ENCODE measurements at regions not wholly inside any gene's neighbourhood (a gene's known extent, or its start where the extent isn't known, plus 50 kb on each side); places are given as distances from the start of the nearest gene placed in this dataset.
A peak's percentile ranks its signal among the peaks of the same experiment; 100 is the strongest.
"Not testable (repeated sequence)": the region's sequence is repeated elsewhere in the genome, so short reads cannot be mapped to it uniquely, and the experiment has no call there.

DNA sequence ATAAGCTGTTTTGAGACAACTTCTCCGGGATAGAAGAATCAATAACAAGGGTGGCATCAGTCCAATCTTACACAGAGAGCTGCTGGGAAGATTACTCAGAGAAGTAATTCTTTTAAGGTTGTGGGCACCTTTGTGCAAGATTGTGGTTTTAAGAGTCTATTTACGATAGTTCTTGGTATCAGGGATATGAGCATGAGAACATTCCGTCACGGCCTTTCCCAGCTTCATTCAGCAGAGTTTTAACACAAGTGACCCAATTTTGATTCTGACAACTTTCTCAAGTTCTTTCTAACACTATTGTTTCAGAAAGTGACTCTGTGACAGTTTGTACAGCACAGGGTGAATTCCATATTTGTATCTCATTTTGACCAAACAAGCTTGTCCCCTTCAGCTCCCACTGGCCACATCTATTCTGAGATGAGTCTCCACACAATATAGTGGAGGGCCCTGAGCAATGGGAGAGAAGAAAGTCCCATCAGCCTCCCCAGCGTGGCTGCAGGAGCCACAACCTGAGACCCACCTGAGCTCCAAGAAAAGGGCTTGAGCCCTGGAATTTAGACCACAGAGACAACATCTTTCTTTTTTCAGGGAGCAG lies 869.2 kb downstream of the TMEM121 start:
- peak; percentile 33 for DNase-seq

DNA sequence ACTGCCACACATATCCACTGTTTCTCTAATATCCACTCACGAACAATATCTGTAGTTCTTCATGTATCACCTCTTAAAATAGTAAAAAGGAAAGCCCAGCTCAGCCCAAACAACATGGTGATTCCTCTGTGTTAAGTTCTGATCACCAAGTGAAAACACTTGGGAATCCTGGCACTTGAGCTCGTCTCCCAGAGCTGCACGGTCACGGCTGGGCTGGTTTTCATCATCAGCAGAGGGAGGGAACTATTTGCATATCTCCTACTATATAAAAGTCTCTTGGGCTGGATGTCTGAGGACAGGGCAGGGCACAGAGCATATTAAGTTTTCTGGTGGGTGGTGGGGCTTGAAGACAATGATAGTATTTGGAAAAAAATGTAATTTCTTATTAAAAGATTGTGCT lies 870.6 kb downstream of the TMEM121 start:
- no peak for DNase-seq

GRCh38 chr14:106398931-106399331 lies 872.5 kb downstream of the TMEM121 start:
- peak; percentile 67 for DNase-seq

GRCh38 chr14:106401316-106401715 lies 874.9 kb downstream of the TMEM121 start:
- not testable (repeated sequence) for DNase-seq

DNA sequence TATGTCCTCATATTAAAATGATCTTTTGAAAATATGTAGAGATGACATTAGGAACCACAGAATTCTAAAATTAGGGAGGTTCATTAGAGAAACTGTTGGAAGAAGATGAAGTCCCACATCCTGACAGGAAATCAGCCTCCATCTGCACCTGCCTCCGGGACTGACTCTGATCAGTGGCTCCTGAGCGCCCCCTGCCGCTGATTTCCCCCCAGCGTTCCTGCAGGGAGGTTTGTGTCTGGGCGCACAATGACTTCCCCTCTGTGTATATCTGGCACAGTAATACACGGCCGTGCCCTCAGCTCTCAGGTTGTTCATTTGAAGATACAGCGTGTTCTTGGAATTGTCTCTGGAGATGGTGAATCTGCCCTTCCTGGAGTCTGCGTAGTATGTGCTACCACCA lies 883.8 kb downstream of the TMEM121 start:
- peak; percentile 48 for DNase-seq

GRCh38 chr14:106414464-106414863 lies 888.1 kb downstream of the TMEM121 start:
- DNase-seq, result no peak

DNA sequence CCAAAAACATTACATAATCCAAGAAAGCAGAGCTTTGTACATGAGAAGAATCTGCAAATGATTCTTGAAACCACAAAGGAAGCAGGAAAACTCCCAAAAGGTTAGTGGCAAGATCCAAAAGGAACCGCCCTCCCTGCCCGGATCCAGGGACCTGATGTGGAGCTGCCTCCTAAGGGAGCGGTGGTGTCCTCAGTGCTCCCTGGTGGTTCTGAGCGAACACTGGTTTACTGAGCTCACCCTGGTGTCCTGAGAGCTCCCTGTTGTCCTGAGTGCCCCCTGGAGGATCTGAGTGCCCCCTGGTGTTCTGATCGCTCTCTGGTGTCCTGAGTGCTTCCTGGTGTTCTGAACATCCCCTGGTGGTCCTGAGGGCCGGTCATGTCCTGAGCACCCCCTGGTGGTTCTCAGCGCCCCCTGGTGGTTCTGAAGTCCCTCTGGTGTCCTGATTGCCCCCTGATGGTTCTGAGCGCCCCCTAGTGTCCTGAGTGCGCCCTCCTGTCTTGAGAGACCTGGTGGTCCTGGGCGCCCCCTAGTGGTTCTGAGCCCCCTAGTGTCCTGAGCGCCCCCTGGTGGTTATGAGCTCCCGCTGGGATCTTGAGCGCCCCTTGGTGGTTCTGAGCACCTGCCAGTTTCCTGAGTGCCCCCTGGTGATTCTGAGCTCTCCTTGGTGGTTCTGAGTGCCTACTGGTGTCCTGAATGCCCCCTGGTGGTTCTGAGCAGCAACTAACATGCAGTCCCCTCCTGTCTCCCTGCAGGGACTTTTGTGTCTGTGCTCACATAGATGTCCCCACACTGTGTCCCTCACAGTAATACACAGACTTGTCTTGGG lies 891.1 kb downstream of the TMEM121 start:
- peak; percentile 84 for DNase-seq

- no peak for DNase-seq
Observed at GRCh38 chr14:106419376-106419965, 893.1 kb downstream of the TMEM121 start.

- DNase-seq, result peak; percentile 76
Observed at GRCh38 chr14:106421431-106422033, 895.1 kb downstream of the TMEM121 start.

GRCh38 chr14:106422066-106422465 lies 895.7 kb downstream of the TMEM121 start:
- DNase-seq, result no peak

DNA sequence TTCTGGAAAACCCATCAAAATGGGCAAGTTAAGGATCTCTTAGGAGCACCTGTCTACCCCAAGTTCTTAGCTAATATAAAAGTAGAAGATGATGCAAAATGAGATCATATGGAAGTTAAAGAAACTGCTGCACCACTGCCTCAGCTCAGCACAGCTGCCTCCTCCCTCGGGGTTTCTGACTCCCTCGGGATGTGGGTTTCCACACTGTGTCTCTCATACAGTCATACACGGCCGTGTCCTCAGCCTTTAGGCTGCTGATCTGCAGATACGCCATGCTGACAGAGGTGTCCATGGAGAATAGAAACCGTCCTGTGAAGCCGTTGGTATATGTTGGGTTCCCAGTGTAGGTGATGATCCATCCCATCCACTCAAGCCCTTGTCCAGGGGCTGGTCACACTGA lies 898.8 kb downstream of the TMEM121 start:
- DNase-seq, result not testable (repeated sequence)

- peak; percentile 55 for DNase-seq
Observed at GRCh38 chr14:106436310-106436905, 910.0 kb downstream of the TMEM121 start.

GRCh38 chr14:106442857-106443256 lies 916.5 kb downstream of the TMEM121 start:
- peak; percentile 43 for DNase-seq

GRCh38 chr14:106455026-106455425 lies 928.6 kb downstream of the TMEM121 start:
- DNase-seq, result no peak

GRCh38 chr14:106459971-106460730 lies 933.8 kb downstream of the TMEM121 start:
- peak; percentile 73 for DNase-seq

DNA sequence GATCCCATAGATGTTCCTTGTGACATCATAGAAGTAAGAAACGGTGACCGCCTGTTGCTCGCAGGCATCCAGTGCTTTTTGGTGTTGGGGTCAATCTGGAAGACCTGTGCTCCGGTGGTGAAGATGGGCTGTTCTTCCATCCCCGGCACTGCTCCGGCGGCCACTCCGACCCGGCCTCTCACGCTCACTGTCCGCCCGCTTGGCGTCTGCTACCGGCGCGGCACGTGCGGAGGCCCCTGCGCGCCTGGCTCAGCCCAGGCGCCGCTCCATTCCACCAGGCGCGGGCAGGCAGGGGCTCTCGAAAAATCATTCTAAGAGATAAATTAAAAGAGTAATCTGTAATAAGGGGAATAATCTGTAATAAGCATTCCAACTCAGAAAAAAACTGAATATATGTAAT lies 934.5 kb downstream of the TMEM121 start:
- DNase-seq, result no peak

DNA sequence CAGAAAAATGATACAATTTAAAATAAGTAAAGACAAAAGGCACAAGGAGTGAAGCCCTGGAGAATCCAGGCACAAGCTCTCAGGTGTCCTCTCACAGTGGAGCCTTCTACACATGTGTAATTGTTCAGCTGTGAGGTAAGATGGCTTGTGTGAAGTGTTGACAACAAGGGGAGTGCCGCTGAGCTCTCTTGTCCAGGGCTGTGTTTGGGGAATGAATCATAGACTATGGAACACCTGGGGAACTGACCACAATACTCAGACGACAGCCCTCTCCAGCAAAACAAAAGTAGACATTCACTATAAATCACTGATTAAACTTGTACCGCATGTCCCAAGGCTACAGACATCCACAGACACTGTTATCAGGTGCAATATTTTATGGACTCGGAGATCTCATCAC lies 940.1 kb downstream of the TMEM121 start:
- DNase-seq, result not testable (repeated sequence)

- DNase-seq, result peak; percentile 40
Observed at GRCh38 chr14:106468869-106469268, 942.5 kb downstream of the TMEM121 start.

- DNase-seq, result not testable (repeated sequence)
Observed at GRCh38 chr14:106470028-106470427, 943.6 kb downstream of the TMEM121 start.

DNA sequence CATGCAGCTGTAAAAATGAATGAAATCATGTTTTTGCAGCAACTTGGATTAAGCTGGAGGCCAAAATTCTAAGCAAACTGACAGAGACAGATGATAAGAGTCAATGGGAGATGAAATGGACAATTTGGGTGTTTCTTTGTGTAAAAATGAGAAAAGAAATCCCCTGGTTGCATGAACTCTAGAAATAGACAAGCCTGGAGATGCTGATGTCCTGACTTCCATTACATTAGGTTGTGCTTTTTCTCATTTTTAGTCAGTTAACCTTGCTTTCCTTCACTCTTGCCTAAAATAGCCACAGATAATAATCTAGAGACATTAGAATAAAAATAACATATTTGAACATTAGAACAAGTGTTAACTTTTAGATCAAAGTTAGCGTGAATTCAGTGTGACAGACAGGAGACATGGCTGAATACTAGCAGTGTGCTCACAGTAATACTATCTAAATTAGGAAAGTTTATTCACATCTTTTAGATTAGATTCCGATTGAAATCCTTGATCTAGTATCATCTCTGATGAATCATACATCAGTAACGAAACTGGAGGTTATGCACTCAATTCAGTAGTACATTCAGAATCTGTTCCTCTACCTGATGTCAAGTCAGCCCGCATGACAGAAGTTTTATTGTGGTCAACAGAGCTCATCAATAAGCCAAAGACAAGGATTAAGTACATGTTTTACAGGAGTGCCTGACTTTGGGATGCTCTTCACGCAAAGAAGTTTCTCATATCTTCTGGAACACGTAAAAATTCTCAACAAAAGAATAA lies 948.1 kb downstream of the TMEM121 start:
- DNase-seq, result not testable (repeated sequence)

GRCh38 chr14:106475214-106475613 lies 948.8 kb downstream of the TMEM121 start:
- not testable (repeated sequence) for DNase-seq

DNA sequence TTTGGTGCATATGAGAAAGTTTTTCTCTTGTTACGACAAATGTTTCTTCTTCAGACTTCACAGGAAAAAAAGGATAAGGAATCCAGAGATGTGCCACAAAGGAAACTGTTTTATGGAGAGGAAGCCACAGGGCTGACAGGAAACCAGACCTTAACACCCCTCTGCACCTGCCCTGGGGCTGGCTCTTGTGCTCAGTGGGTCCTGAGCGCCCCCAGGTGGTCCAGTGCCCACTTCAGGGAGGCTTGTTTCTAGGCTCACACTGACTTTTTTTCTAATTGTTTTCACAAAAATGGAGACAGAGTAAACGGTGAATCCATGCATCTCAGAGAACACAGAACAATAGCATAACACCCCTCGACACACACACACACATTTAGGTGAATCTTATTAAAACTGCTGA lies 951.2 kb downstream of the TMEM121 start:
- not testable (repeated sequence) for DNase-seq
